ENCODE measurements at regions not wholly inside any gene's neighbourhood (a gene's known extent, or its start where the extent isn't known, plus 50 kb on each side); places are given as distances from the start of the nearest gene placed in this dataset.

- no peak for DNase-seq (ENCODE audit: low read depth in 1 of 2, low spot score in 1 of 2)
These were observed 117.3 kb upstream of the IRF2BP2 start for GRCh38 chr1:234727018-234727940.

- DNase-seq (ENCODE audit: low read depth in 1 of 2, low spot score in 1 of 2) = no peak
These were observed 116.5 kb upstream of the IRF2BP2 start for GRCh38 chr1:234726359-234726943.

GRCh38 chr1:234725177-234726132, 115.5 kb upstream of the IRF2BP2 start:
- peak in 1 of 2 donors; percentile 35 for DNase-seq (ENCODE audit: low read depth in 1 of 2, low spot score in 1 of 2)

GRCh38 chr1:234724516-234725176, 114.7 kb upstream of the IRF2BP2 start:
- peak in 1 of 2 donors; percentile 16 for DNase-seq (ENCODE audit: low read depth in 1 of 2, low spot score in 1 of 2)

- DNase-seq (ENCODE audit: low read depth in 1 of 2, low spot score in 1 of 2) = peak in 1 of 2 donors; percentile 49
These were observed 113.1 kb upstream of the IRF2BP2 start for GRCh38 chr1:234722904-234723720.

- DNase-seq (ENCODE audit: low read depth in 1 of 2, low spot score in 1 of 2) = no peak
These were observed 112.3 kb upstream of the IRF2BP2 start for GRCh38 chr1:234722270-234722704.

- no peak for DNase-seq (ENCODE audit: low read depth in 1 of 2, low spot score in 1 of 2)
These were observed 111.7 kb upstream of the IRF2BP2 start for GRCh38 chr1:234721476-234722269.

- no peak for DNase-seq (ENCODE audit: low read depth in 1 of 2, low spot score in 1 of 2)
These were observed 110.9 kb upstream of the IRF2BP2 start for GRCh38 chr1:234720709-234721441.

GRCh38 chr1:234719454-234720251, 109.7 kb upstream of the IRF2BP2 start:
- DNase-seq (ENCODE audit: low read depth in 1 of 2, low spot score in 1 of 2) = no peak

- no peak for DNase-seq (ENCODE audit: low read depth in 1 of 2, low spot score in 1 of 2)
These were observed 108.8 kb upstream of the IRF2BP2 start for GRCh38 chr1:234718496-234719453.

GRCh38 chr1:234716908-234717375, 107.0 kb upstream of the IRF2BP2 start:
- DNase-seq (ENCODE audit: low read depth in 1 of 2, low spot score in 1 of 2) = no peak

GRCh38 chr1:234715252-234716014, 105.5 kb upstream of the IRF2BP2 start:
- DNase-seq (ENCODE audit: low read depth in 1 of 2, low spot score in 1 of 2) = no peak

- no peak for DNase-seq (ENCODE audit: low read depth in 1 of 2, low spot score in 1 of 2)
These were observed 103.9 kb upstream of the IRF2BP2 start for GRCh38 chr1:234713859-234714258.

- no peak for DNase-seq (ENCODE audit: low read depth in 1 of 2, low spot score in 1 of 2)
These were observed 103.5 kb upstream of the IRF2BP2 start for GRCh38 chr1:234713440-234713839.

GRCh38 chr1:234712891-234713305, 102.9 kb upstream of the IRF2BP2 start:
- DNase-seq (ENCODE audit: low read depth in 1 of 2, low spot score in 1 of 2) = no peak
